Peyer's patch (tissue), 4 donors: ENCODE measurements at regions not wholly inside any gene's neighbourhood (a gene's known extent, or its start where the extent isn't known, plus 50 kb on each side); places are given as distances from the start of the nearest gene placed in this dataset.

ENCODE experiments used
- DNase-seq, 3 donors: peaks; one replicate each; pipeline ENCODE4 v3.0.0-alpha.2; 2017 to 2019
- H3K27ac ChIP-seq, 4 donors: fragments of 200-600 bp; sonication (generic); one replicate each; pipeline ENCODE4 v1.5.1; 2016 to 2019
- H3K27me3 ChIP-seq, 2 donors: fragments of 200-600 bp; sonication (generic); one replicate each; pipeline ENCODE4 v1.5.1; 2019
- H3K36me3 ChIP-seq, 3 donors: fragments of 200-600 bp; sonication (generic); one replicate each; pipeline ENCODE4 v1.5.1; 2016 to 2019
- H3K4me1 ChIP-seq, 4 donors: fragments of 200-600 bp; sonication (generic); one replicate each; pipeline ENCODE4 v1.5.1; 2016 to 2019
- H3K4me3 ChIP-seq, 4 donors: fragments of 200-600 bp; sonication (generic); 1 replicate in 3 of 4; 2 replicates in 1 of 4; pipeline ENCODE4 v1.5.1; 2016 to 2019; ENCODE audit warnings: mild to moderate bottlenecking in 1 of 4
- H3K9me3 ChIP-seq, 4 donors: fragments of 200-600 bp; sonication (generic); one replicate each; pipeline ENCODE4 v1.5.1; 2016 to 2019; ENCODE audit warnings: mild to moderate bottlenecking in 1 of 4
- POLR2A ChIP-seq, 2 donors: fragments of 450-650 bp; IDR thresholded peaks; one replicate each; pipeline ENCODE4 v1.5.1; 2017; ENCODE audit warnings: antibody characterized with exemption in 2 of 2, mild to moderate bottlenecking in 2 of 2, moderate library complexity in 2 of 2
- TF ChIP-seq, protein P1 (sequence below), 6 experiments: fragments of 450-650 bp in 4 of 6; fragments of 200-600 bp in 2 of 6; sonication (generic) in 1 of 6; IDR thresholded peaks; one replicate each; pipeline ENCODE4 v1.5.1; 2017 to 2019; ENCODE audit warnings: antibody characterized with exemption in 6 of 6, mild to moderate bottlenecking in 3 of 6, moderate library complexity in 1 of 6

DNA sequence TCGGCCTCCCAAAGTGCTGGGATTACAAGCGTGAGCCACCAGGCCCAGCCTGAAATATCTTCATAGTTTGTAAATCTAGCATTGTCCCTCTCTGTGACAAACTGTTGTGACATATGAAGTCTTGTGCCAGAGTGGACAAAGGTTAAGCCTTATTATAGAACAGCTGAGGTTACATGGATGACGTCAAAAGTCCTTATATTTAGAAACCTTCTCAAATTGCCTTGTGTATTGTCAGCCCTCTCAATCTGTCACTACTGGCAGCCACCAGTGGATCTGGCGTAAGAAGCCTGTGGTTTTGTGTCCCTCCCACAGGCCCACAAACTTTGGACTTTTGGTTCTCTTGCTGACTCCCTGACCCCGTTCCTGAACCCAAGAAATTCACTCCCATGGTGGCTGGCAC, 79.4 kb upstream of the CCDC112 start:
- Histone ChIP-seq H3K27ac (peak overlapping the region in 1 of 4 donors; percentile 61), H3K4me1 (peaks cover 0 to 8% (median 2%) of the 10 kb centered on the region in 4 donors), H3K27me3 (no peaks in the 10 kb centered on the region), H3K9me3 (no peaks in the 10 kb centered on the region), H3K36me3 (no peaks in the 10 kb centered on the region), H3K4me3 (no peak overlapping the region)
- no peak for TF ChIP-seq POLR2A (IDR thresholded peaks at IDR 0.05)
- TF ChIP-seq, protein P1, sequence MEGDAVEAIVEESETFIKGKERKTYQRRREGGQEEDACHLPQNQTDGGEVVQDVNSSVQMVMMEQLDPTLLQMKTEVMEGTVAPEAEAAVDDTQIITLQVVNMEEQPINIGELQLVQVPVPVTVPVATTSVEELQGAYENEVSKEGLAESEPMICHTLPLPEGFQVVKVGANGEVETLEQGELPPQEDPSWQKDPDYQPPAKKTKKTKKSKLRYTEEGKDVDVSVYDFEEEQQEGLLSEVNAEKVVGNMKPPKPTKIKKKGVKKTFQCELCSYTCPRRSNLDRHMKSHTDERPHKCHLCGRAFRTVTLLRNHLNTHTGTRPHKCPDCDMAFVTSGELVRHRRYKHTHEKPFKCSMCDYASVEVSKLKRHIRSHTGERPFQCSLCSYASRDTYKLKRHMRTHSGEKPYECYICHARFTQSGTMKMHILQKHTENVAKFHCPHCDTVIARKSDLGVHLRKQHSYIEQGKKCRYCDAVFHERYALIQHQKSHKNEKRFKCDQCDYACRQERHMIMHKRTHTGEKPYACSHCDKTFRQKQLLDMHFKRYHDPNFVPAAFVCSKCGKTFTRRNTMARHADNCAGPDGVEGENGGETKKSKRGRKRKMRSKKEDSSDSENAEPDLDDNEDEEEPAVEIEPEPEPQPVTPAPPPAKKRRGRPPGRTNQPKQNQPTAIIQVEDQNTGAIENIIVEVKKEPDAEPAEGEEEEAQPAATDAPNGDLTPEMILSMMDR (IDR thresholded peaks at IDR 0.05): no peak
- peak in 1 of 3 donors; percentile 59 for DNase-seq

DNA sequence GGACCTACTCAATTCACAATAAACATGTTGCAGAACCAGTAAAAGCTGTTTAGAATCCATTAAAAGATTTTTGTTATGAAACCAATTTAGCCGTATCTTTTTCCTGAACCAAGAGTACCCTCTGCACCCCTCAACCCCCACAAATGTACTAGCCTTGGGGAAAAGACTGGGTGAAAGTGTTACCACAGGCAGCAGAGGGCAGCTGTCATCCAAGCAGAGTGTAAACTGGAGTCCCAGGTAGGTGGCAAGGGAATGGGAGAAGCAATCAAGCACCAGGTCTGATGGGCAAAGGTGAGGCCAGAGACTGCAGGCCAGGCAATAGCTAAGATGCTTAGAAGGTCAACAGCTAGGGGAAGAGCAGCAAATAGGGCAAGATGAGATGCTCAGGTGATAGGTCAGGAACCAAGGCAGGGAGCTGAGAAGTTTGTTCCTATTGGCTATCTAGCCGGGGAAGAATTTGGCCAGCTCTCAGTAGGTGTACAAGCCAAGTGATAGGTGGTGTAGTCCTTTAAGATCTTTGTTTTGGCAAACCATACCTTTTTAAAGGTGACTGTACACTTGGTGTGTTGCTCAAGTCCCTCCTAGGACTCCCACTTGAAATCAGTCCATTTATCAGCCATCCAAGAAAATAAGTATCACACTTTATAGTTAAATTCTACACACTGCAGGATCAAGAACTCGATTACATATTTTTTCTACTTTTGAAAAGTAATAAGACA, 77.8 kb upstream of the CCDC112 start:
- peak in 1 of 3 donors; percentile 79 for DNase-seq
- no peaks in the 10 kb centered on the region for H3K9me3 ChIP-seq
- H3K27ac ChIP-seq: no peak overlapping the region
- no peaks in the 10 kb centered on the region for H3K36me3 ChIP-seq
- peaks cover 0 to 4% (median under 1%) of the 10 kb centered on the region in 4 donors for H3K4me1 ChIP-seq
- TF ChIP-seq, protein P1 (IDR thresholded peaks at IDR 0.05): peak in 4 of 6 experiments; percentile 22 to 86 (median 74)
- no peak for TF ChIP-seq POLR2A (IDR thresholded peaks at IDR 0.05)
- no peak overlapping the region for H3K4me3 ChIP-seq
- no peaks in the 10 kb centered on the region for H3K27me3 ChIP-seq

DNA sequence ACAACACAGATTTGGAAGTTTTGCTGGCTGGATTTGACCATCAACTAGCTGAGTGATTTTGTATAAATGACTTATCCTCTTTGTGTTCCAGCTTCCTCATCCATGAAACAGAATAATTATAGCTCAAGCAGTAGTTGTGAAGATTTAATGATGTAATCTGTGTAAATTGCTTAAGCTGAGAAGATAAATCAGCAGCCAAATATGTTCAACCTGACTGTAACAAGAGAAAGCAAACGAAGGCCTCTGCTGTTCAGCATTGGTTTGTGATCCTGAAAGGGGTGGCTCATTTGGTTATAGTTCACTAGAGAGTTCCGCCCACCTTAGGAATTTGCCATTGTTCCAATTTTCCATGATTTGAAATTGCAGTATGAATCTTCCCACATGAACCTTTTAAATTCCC, 75.7 kb upstream of the CCDC112 start:
- Histone ChIP-seq H3K27ac (no peak overlapping the region), H3K4me1 (peaks cover 0 to 4% (median 0%) of the 10 kb centered on the region in 4 donors), H3K9me3 (no peaks in the 10 kb centered on the region), H3K4me3 (no peak overlapping the region), H3K36me3 (no peaks in the 10 kb centered on the region), H3K27me3 (no peaks in the 10 kb centered on the region)
- TF ChIP-seq POLR2A (IDR thresholded peaks at IDR 0.05): no peak
- TF ChIP-seq, protein P1 (IDR thresholded peaks at IDR 0.05): no peak
- DNase-seq: no peak

DNA sequence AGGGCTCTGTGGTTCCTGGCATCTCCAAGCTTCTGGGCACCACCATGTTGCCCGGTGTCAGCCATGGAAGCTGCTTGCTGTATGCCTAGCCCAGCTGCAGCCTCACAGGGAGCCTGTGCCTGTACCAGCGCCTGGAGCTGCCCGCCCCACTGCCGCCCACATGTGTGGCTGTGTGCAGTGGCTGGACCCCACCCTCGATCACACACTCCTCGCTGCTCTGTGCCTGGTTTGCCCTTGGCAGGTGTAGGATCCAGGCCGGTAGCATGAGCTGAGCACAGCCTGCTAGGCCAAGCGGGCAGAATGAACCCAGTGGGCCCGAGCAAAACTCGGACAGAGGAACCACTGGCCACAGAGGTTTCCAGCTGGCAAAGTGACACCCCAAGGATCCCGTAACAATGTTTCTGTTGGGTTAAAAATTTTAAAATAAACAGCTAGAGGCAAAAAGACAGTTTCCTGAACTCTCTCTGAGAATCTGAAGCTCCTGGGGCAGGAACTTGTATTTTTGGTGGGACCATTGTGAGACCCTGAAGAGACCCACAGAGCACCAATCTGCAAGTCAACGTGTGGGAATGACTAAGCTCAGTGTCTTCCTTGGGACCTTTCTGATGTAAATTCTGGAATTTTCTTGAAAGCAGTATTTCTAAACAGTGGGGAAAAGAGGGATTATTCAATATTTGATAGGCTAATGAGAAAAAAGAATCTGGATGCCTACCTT, 73.1 kb upstream of the CCDC112 start:
- Histone ChIP-seq H3K4me3 (no peak overlapping the region), H3K36me3 (no peaks in the 10 kb centered on the region), H3K4me1 (no peaks in the 10 kb centered on the region), H3K27ac (no peak overlapping the region), H3K27me3 (no peaks in the 10 kb centered on the region), H3K9me3 (no peaks in the 10 kb centered on the region)
- TF ChIP-seq POLR2A (IDR thresholded peaks at IDR 0.05): no peak
- TF ChIP-seq, protein P1 (IDR thresholded peaks at IDR 0.05): no peak
- DNase-seq: no peak

DNA sequence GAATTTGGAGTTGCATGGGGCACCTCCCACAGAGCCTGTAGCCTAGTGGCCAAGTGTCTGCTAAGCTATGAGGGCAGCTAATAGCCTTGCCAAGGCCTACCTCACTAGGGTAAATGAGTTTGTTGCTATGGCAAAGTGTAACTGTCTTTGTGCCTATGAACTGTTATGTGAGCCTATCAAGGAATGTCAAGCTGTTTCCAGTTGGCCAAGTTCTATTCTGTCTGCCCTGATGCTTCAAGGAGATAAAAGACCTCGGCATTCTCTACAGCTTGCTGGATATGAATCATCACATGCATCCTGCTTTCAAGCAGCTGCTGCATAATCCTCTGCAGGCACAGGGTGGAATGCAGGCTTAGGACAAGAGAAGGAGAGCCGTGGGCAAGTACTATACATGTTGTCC, 69.8 kb upstream of the CCDC112 start:
- Histone ChIP-seq H3K36me3 (no peaks in the 10 kb centered on the region), H3K27me3 (no peaks in the 10 kb centered on the region), H3K4me1 (no peaks in the 10 kb centered on the region), H3K4me3 (no peak overlapping the region), H3K9me3 (no peaks in the 10 kb centered on the region), H3K27ac (no peak overlapping the region)
- TF ChIP-seq POLR2A (IDR thresholded peaks at IDR 0.05): no peak
- no peak for DNase-seq

DNA sequence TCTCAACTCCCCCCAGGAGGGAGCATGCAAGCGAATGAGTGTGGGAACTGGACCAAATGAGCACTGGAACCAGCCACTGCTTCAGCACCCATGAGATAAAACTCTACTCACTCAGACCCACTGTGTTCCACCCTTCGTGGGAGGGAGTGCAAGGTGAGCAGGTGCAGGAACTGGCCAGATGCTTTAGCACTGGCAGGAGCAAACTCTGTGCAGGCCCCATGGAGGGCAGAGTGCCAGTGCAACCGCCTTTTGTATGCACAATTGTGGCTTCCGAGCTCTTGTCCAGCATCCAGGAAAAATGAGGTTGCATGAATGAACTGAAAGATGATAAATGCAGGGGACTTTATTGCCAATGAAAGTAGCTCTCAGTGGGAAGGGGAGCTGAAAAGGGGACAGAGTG, 67.4 kb upstream of the CCDC112 start:
- no peak for TF ChIP-seq POLR2A (IDR thresholded peaks at IDR 0.05)
- TF ChIP-seq, protein P1 (IDR thresholded peaks at IDR 0.05): no peak
- H3K9me3 ChIP-seq: no peaks in the 10 kb centered on the region
- no peaks in the 10 kb centered on the region for H3K4me1 ChIP-seq
- no peak for DNase-seq
- no peak overlapping the region for H3K27ac ChIP-seq
- H3K27me3 ChIP-seq: no peaks in the 10 kb centered on the region
- H3K36me3 ChIP-seq: no peaks in the 10 kb centered on the region
- H3K4me3 ChIP-seq: no peak overlapping the region
